ENCODE measurements at regions not wholly inside any gene's neighbourhood (a gene's known extent, or its start where the extent isn't known, plus 50 kb on each side); places are given as distances from the start of the nearest gene placed in this dataset.
"Not testable (repeated sequence)": the region's sequence is repeated elsewhere in the genome, so short reads cannot be mapped to it uniquely, and the experiment has no call there.

GRCh38 chr2:89152501-89152900, 461.0 kb downstream of the RPIA start:
- not testable (repeated sequence) for DNase-seq (ENCODE audit: low spot score)

DNA sequence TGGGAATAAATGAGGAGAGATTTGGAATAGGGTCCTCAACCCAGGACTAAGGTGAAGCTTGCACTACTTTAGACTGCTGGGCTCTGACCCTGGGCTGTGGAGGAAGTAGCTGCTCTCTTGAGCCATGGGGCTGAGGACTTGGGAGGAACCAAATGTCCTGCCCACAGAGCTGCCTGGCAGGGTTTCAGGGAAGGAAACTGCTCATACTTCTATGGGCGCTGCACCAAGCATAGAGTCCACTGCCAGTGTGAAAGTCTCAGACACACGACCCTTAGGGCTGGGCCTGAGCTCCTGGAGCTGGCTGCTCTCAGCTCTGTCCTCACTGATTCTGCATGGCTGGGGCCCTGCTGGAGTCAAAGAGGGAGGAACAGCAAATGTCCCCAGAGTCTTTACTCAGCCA, 461.7 kb downstream of the RPIA start:
- not testable (repeated sequence) for DNase-seq (ENCODE audit: low spot score)

DNA sequence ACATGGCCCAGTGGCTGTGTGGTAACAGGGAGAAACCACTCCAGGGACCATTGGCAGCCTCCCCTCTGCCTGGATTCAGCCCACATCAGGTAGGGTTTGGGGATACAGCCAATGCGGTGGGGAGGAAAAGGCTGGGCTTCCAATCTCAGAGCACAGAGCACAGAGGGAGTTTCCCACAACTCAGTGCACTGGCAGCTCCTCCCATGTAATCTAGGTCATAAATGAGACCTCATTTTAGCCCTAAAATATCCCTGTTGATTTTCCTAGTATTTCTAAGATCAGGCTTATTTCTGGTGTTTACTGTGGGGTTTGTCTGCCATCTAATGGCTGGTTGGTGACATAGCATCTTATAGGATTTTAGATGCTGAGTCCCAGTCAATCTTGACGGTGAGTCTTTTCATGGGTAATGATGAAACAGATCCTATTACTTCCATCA, 462.8 kb downstream of the RPIA start:
- not testable (repeated sequence) for DNase-seq (ENCODE audit: low spot score)

GRCh38 chr2:89160306-89160705, 468.8 kb downstream of the RPIA start:
- not testable (repeated sequence) for DNase-seq (ENCODE audit: low spot score)

DNA sequence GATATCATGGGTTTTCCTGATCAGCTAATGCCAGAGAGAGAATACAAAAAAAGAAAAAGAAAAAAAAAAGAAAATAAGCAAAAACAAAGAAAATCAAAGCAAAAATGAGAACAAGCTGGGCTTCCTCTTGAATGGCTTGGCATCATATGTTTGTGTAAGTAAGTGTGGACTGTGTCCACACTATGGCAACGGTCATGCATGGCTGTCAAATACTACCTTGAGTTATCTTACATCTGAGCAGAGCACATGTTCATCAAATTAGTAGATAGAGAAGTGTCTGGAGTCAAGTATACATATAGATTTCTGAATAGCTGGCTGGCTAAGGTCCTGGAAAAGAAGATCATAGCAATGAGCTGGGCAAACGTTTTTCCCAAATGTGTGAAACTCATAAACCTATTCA, 470.2 kb downstream of the RPIA start:
- DNase-seq (ENCODE audit: low spot score), result not testable (repeated sequence)

DNA sequence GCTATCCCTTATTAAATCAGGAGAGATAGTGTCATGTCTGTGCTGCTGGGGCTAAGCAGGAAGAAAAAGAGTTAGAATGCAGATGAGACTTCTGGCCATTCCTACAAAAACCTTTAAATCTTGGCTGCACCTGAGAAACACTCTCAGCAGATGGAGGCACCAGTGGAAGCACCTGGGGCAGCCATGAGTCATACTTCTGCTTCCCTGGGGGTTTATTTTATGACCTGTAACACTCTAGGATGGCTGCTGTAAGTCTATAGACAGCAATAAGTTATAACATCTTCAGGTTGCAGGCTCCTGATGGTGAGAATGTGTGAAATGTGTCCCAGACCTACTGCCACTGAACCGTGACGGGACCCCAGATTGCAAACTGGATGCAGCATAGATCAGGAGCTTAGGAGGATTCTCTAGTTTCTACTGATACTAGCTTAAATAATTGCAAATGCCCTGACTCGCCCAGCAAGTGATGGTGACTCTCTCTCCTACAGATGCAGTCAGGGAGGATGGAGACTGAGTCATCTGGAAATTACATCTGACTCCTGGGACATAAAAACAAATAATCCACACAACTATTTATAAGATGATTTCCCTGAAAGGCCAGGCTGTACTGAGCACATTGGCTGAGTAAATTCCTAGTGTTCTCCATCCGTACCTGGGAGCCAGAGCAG, 479.2 kb downstream of the RPIA start:
- DNase-seq (ENCODE audit: low spot score), result not testable (repeated sequence)

DNA sequence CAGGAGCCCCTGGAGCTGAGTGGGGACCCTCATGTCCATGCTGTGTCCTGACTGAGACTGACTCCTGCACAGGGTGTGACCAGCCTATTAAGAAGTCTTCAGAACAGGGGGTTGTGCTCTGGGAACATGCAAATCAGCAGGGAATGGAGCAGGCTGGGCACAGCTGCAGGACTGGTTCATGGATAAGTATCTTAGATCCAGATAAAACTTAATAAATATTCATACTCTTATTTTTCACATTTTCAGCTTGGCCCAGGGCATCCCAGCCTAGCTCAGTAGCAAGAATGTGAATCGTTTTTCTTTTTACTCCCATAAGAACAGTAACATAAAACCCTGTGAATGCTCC, 479.7 kb downstream of the RPIA start:
- not testable (repeated sequence) for DNase-seq (ENCODE audit: low spot score)

- DNase-seq (ENCODE audit: low spot score), result not testable (repeated sequence)
Observed at GRCh38 chr2:89177004-89177403, 485.5 kb downstream of the RPIA start.

DNA sequence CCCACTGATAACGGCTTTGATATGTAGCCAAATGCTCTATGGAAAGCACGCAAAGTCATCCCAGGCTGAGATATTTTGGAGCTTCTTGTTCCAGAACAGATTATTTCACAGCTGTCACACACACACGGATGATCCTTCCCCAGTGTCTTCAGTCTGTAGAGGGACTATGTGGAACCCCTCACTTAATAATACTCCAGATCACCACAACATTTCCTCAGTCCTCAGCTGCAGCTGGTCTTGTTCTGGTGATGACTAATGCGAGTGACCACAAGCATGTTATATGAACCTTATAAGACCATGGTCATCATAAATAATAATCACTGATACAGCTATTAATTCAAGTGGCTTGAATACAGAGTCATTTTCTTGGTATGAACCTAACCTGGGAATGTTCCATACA, 490.7 kb downstream of the RPIA start:
- not testable (repeated sequence) for DNase-seq (ENCODE audit: low spot score)

DNA sequence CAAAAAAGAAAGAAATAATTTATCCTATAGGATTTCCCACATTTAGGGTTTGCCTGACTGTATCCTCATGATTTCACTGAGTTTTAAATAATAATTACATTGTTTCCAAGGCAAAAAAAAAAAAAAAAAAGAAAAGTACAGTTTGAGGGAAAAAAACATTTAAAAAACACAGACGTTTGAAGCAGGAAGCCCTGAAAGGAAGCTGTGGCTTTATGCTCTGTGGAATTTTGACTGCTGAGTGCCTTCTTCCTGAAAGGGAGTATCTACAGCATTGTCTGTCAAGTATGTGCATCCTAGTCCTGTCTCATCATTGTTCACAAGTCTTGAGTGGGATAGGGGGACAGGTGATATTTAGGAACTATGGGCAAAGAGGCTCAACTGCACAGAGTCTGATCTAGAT, 493.3 kb downstream of the RPIA start:
- not testable (repeated sequence) for DNase-seq (ENCODE audit: low spot score)

- DNase-seq (ENCODE audit: low spot score), result not testable (repeated sequence)
Observed at GRCh38 chr2:89195636-89196251, 504.3 kb downstream of the RPIA start.

DNA sequence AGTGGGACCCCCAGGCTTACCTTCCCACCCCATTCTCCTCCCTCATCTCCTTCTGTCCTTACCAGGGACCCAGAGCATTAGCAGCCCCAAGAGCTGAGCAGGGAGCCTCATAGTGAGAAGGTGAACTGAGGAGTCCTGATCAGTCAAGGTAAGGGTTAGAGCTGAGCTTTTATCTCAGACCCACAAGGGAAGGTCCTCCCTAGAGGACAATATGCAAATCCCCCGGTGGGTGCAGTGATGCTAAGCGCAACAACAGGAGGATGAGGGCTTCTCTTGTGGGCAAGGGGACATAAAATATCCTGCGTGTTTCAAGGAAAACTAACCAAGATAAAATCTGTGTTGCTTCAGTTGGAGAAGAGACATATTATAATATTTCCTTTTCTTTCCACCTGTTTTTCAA, 505.2 kb downstream of the RPIA start:
- DNase-seq (ENCODE audit: low spot score), result not testable (repeated sequence)

DNA sequence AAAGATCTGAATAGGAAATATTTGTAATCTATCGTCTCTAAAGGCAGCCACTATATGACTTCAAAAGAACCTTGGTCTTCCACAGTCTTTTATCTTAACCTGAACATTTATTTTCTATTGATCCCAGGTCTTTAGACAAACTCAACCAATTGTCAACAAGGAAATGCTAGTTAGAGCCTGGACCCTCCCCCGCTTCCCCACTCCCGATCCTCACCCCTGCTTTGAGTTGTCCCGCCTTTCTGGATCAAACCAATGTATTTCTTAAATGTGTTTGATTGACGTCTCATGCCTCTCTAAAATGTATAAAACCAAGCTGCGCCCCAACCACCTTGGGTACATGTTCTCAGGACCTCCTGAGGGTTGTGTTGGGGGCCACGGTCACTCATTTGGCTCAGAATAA, 506.6 kb downstream of the RPIA start:
- DNase-seq (ENCODE audit: low spot score), result not testable (repeated sequence)

- not testable (repeated sequence) for DNase-seq (ENCODE audit: low spot score)
Observed at GRCh38 chr2:89199453-89200246, 508.2 kb downstream of the RPIA start.

GRCh38 chr2:89200247-89200527, 508.7 kb downstream of the RPIA start:
- not testable (repeated sequence) for DNase-seq (ENCODE audit: low spot score)

GRCh38 chr2:89202518-89202917, 511.0 kb downstream of the RPIA start:
- not testable (repeated sequence) for DNase-seq (ENCODE audit: low spot score)

DNA sequence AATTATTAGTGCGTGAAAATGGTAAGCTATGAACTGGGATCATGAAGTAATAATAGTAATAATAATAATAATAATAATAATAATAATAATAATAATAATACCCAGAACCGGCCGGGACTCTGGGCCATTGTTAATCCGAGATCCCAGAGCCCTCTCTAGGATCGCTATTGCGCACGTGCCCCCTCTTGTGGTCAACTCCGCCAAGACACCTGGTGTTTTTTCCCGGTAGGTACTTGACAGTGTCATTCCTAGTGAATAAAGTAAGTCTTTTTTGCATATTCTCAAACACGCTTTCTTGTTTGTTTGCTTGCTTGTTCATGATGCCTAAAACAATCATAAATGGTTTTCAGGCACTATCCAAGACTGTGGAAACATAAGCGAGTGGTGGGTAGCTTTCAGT, 513.7 kb downstream of the RPIA start:
- peak; percentile 12 for DNase-seq (ENCODE audit: low spot score)

- DNase-seq (ENCODE audit: low spot score), result peak; percentile 4
Observed at GRCh38 chr2:89208144-89208932, 516.9 kb downstream of the RPIA start.

DNA sequence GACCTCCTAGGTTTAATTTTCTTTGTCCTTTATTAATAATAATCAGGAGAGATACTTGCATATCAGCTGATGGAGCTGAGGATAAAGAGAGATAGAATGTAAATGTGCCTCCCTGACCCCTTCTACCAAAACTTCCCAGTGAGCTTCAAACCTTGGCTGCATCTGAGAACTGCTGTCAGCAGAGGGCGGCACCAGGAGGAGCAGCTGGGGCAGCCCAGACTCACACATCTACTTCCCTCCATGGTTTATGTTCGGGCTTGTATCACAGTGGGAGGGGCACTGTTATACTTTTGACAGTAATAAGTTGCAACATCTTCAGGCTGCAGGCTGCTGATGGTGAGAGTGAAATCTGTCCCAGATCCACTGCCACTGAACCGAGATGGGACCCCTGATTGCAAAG, 521.7 kb downstream of the RPIA start:
- DNase-seq (ENCODE audit: low spot score), result not testable (repeated sequence)

- DNase-seq (ENCODE audit: low spot score), result not testable (repeated sequence)
Observed at GRCh38 chr2:89213811-89214210, 522.3 kb downstream of the RPIA start.

- DNase-seq (ENCODE audit: low spot score), result not testable (repeated sequence)
Observed at GRCh38 chr2:89221474-89221873, 530.0 kb downstream of the RPIA start.

DNA sequence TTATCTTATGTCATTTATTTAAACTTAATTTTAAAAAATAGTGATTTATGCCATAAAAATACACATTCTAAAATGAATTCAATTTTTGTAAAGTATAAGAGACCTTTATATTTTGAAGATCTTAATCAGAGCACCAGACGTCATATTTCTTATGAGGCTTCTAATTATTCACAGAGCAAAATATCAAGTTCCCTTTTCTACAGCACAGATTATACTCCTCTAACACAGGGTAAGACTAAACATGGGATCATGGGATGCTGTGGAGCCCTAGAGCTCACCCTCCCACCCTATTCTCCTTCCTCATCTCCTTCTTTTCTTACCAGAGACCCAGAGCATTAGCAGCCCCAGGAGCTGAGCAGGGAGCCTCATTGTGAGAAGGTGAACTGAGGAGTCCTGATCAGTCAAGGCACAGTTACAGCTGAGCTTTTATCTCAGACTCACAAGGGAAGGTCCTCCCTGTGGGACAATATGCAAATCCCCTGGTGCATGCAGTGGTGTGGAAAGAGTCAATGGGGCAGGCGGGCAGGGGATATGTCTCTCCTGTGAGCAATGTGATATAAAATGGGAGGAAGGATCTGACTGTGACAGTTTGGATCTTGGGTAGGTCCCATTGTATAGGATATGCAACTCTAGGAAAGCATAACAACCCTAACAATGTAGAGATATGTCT, 530.7 kb downstream of the RPIA start:
- not testable (repeated sequence) for DNase-seq (ENCODE audit: low spot score)

All from cerebellar cortex (tissue), 1 donor.